Endothelial cell of umbilical vein (primary cell): ENCODE measurements at regions not wholly inside any gene's neighbourhood (a gene's known extent, or its start where the extent isn't known, plus 50 kb on each side); places are given as distances from the start of the nearest gene placed in this dataset.
A peak's percentile ranks its signal among the peaks of the same experiment; 100 is the strongest.

Experiments
- BruUV-seq: library from RNA; stranded (reverse); fragments of 400-500 nt; replicated peaks from 2 replicates; lab custom pipeline; 2021; lab: Mats Ljungman, UMichigan
- CTCF ChIA-PET: fragments of 300-600, 350-600 bp; sonication (Branson Sonifier 250); formaldehyde crosslinking; loops from one replicate; lab custom pipeline; 2021; ENCODE audit warnings: antibody characterized with exemption, inconsistent platforms; lab: Charles Lee
- POLR2A ChIA-PET: fragments of 300-600, 350-600 bp; sonication (Branson Sonifier 250); formaldehyde crosslinking; loops from one replicate; lab custom pipeline; 2021; ENCODE audit warnings: antibody characterized with exemption, inconsistent platforms; lab: Charles Lee
- DNase-seq: peaks from one replicate; pipeline ENCODE4 v3.0.0-alpha.2; 2011; ENCODE audit warnings: low read depth, low spot score
- FAIRE-seq: peaks from 2 replicates; lab custom pipeline; 2011; peaks lifted over from hg19 to GRCh38; lab: Jason Lieb, UNC
- H2AFZ ChIP-seq: 2 replicates; pipeline ENCODE4 v1.6.0; 2012; ENCODE audit warnings: low read depth, low read length, control low read depth, inconsistent platforms
- H3K27ac ChIP-seq: 2 replicates; pipeline ENCODE4 v1.5.1; 2011; ENCODE audit warnings: low read depth, mild to moderate bottlenecking, control low read depth, low read length, moderate library complexity; ENCODE audit not compliant: insufficient read depth
- H3K27me3 ChIP-seq, 2 experiments: 2 replicates each; pipeline versions ENCODE4 v1.6.0 to v1.6.1; 2011; ENCODE audit warnings: low read length in 2 of 2, mixed read lengths in 1 of 2; ENCODE audit not compliant: control insufficient read depth in 2 of 2, insufficient read depth in 2 of 2
- H3K36me3 ChIP-seq, 2 experiments: 2 replicates in 1 of 2; 3 replicates in 1 of 2; pipeline ENCODE4 v1.5.1; 2011; ENCODE audit warnings: low read length in 2 of 2, mild to moderate bottlenecking in 1 of 2, moderate library complexity in 1 of 2; ENCODE audit not compliant: control insufficient read depth in 2 of 2, insufficient read depth in 2 of 2; ENCODE audit errors: extremely low read depth in 1 of 2
- H3K4me1 ChIP-seq: 3 replicates; pipeline ENCODE4 v1.5.1; 2011; ENCODE audit warnings: mild to moderate bottlenecking, low read length; ENCODE audit not compliant: control insufficient read depth, insufficient read depth; ENCODE audit errors: extremely low read depth
- H3K4me2 ChIP-seq: 2 replicates; pipeline ENCODE4 v1.6.1; 2011; ENCODE audit warnings: low read length, control low read depth, mixed read lengths; ENCODE audit not compliant: insufficient read depth
- H3K4me3 ChIP-seq, 3 experiments: fragments of 200-600 bp in 1 of 3; sonication (generic), shearing (Covaris generic) in 1 of 3; replicated peaks in 1 of 3; 2 replicates each; pipeline ENCODE4 v1.5.1; 2011 to 2016; ENCODE audit warnings: control low read depth in 3 of 3, low read length in 3 of 3, mild to moderate bottlenecking in 2 of 3, inconsistent platforms in 1 of 3, low read depth in 1 of 3, moderate library complexity in 1 of 3; ENCODE audit not compliant: insufficient read depth in 1 of 3
- H3K79me2 ChIP-seq: 2 replicates; pipeline ENCODE4 v1.6.0; 2012; ENCODE audit warnings: low read length, inconsistent platforms; ENCODE audit not compliant: control insufficient read depth, insufficient read depth
- H3K9ac ChIP-seq: replicated peaks from 2 replicates; pipeline ENCODE3; 2011; ENCODE audit warnings: low read length, control low read depth; ENCODE audit not compliant: insufficient read depth; ENCODE audit errors: extremely low read depth
- H3K9me1 ChIP-seq: replicated peaks from 3 replicates; pipeline ENCODE4 v1.6.0; 2011; ENCODE audit warnings: mild to moderate bottlenecking, low read length; ENCODE audit not compliant: control insufficient read depth, insufficient read depth; ENCODE audit errors: extremely low read depth
- H3K9me3 ChIP-seq: replicated peaks from 2 replicates; pipeline ENCODE4 v1.5.1; 2012; ENCODE audit warnings: low read length, inconsistent platforms; ENCODE audit not compliant: control insufficient read depth, insufficient read depth
- H4K20me1 ChIP-seq: replicated peaks from 2 replicates; pipeline ENCODE3; 2011; ENCODE audit warnings: mild to moderate bottlenecking, low read length; ENCODE audit not compliant: control insufficient read depth, insufficient read depth; ENCODE audit errors: extremely low read depth
- CTCF ChIP-seq, 2 donors: IDR thresholded peaks; 1 replicate in 1 of 2; 2 replicates in 1 of 2; pipeline ENCODE4 v1.5.1; 2011; ENCODE audit warnings: low read length in 2 of 2, mild to moderate bottlenecking in 2 of 2, moderate library complexity in 2 of 2, control low read depth in 1 of 2, inconsistent platforms in 1 of 2, low read depth in 1 of 2; ENCODE audit not compliant: insufficient read depth in 1 of 2; ENCODE audit errors: extremely low read depth in 1 of 2
- EZH2 ChIP-seq: IDR thresholded peaks from 2 replicates; pipeline ENCODE4 v1.6.1; 2012; ENCODE audit warnings: borderline replicate concordance, low read depth, mild to moderate bottlenecking, moderate library complexity, low read length, inconsistent platforms; ENCODE audit not compliant: severe bottlenecking
- FOS ChIP-seq: IDR thresholded peaks from 2 replicates; pipeline ENCODE4 v1.6.1; 2011; ENCODE audit warnings: mild to moderate bottlenecking, low read length, moderate library complexity, borderline replicate concordance; ENCODE audit not compliant: insufficient read depth
- GATA2 ChIP-seq: IDR thresholded peaks from 2 replicates; pipeline ENCODE4 v1.7.0; 2011; ENCODE audit warnings: low read depth, mild to moderate bottlenecking, moderate library complexity, mixed read lengths, low read length; ENCODE audit not compliant: insufficient read length, insufficient read depth
- JUN ChIP-seq: IDR thresholded peaks from 2 replicates; pipeline ENCODE4 v1.6.1; 2011; ENCODE audit warnings: borderline replicate concordance, low read depth; ENCODE audit not compliant: insufficient read length, insufficient read depth
- MAX ChIP-seq: IDR thresholded peaks from 2 replicates; pipeline ENCODE4 v1.6.1; 2011; ENCODE audit not compliant: insufficient read depth, insufficient read length
- MYC ChIP-seq: IDR thresholded peaks from one replicate; pipeline ENCODE4 v1.6.1; 2011; ENCODE audit warnings: mild to moderate bottlenecking, low read depth, low read length
- POLR2A ChIP-seq: IDR thresholded peaks from 2 replicates; pipeline ENCODE4 v1.6.1; 2012; ENCODE audit warnings: low read depth, mild to moderate bottlenecking, control low read depth, low read length
- POLR2AphosphoS5 ChIP-seq: IDR thresholded peaks from 2 replicates; pipeline ENCODE4 v1.6.1; 2012; ENCODE audit warnings: low read depth, mild to moderate bottlenecking, control low read depth, low read length, moderate library complexity; ENCODE audit not compliant: insufficient read depth
- dilution Hi-C: fragments of 300-500 bp; cut with MboI; formaldehyde crosslinking; loops from one replicate; pipeline ENCODE4 v1.15.0; 2019; ENCODE audit warnings: low sequenced_read_pairs; ENCODE audit not compliant: extremely low pct_ligation_motif_present
- intact Hi-C: fragments of 100-400 bp; cut with micrococcal nuclease; formaldehyde crosslinking; loops from one replicate; pipeline ENCODE4 v1.10.0; 2022

GRCh38 chr13:79780240-79780639 is 299.3 kb downstream of the NDFIP2 start:
- no peak overlapping the region for H3K27ac ChIP-seq
- TF ChIP-seq MYC (no peak), MAX (no peak), POLR2AphosphoS5 (no peak), FOS (no peak)
- no peaks in the 10 kb centered on the region for H3K27me3 ChIP-seq
- no peak overlapping the region for H3K9ac ChIP-seq
- no TSS peak for BruUV-seq
- no peak overlapping the region for H2AFZ ChIP-seq
- H4K20me1 ChIP-seq, result no peaks in the 10 kb centered on the region
- FAIRE-seq (no peak), DNase-seq (no peak)
- CTCF ChIA-PET, result no interaction called here
- H3K4me1 ChIP-seq, result peaks cover 20% of the 10 kb centered on the region
- H3K4me3 ChIP-seq, result no peak overlapping the region
- H3K4me2 ChIP-seq, result no peak overlapping the region
- POLR2A ChIA-PET, result no interaction called here
- dilution Hi-C loops (no loop called here), intact Hi-C loops (no loop called here)
- no peaks in the 10 kb centered on the region for H3K79me2 ChIP-seq
- H3K9me3 ChIP-seq, result no peaks in the 10 kb centered on the region
- H3K9me1 ChIP-seq, result no peaks in the 10 kb centered on the region
- no peaks in the 10 kb centered on the region for H3K36me3 ChIP-seq

- Histone ChIP-seq H3K4me1 (peaks cover 20% of the 10 kb centered on the region), H3K79me2 (no peaks in the 10 kb centered on the region), H3K4me2 (no peak overlapping the region), H3K9me1 (no peaks in the 10 kb centered on the region), H3K27me3 (no peaks in the 10 kb centered on the region), H3K9ac (no peak overlapping the region), H3K36me3 (no peaks in the 10 kb centered on the region), H2AFZ (peak overlapping the region; percentile 22), H3K4me3 (no peak overlapping the region), H3K9me3 (no peaks in the 10 kb centered on the region), H4K20me1 (no peaks in the 10 kb centered on the region), H3K27ac (no peak overlapping the region)
- dilution Hi-C loops (no loop called here), intact Hi-C loops (loop anchor here (5.0 to 10.0 kb wide), 5 partner anchors 258 to 1238 kb away; no protein-coding TSS in a partner anchor)
- TF ChIP-seq CTCF (IDR thresholded peaks at IDR 0.05; ENCODE audit: extremely low read depth in 1 of 2, insufficient read depth in 1 of 2, low read depth in 1 of 2, low read length in 2 of 2), result no peak
- TF ChIP-seq JUN, result no peak
- TF ChIP-seq EZH2, result no peak
- no peak for TF ChIP-seq POLR2A
- TF ChIP-seq FOS, result no peak
- no peak for TF ChIP-seq MAX
- TF ChIP-seq POLR2AphosphoS5, result no peak
- TF ChIP-seq MYC, result no peak
- TF ChIP-seq GATA2, result no peak
- FAIRE-seq (no peak), DNase-seq (no peak)
- POLR2A ChIA-PET, result no interaction called here
- no TSS peak for BruUV-seq
- CTCF ChIA-PET, result interaction anchor here (2.1 kb wide), 1 partner anchor 101 kb away, joined by 5 read pairs; no protein-coding TSS in a partner anchor
These were observed 298.8 kb downstream of the NDFIP2 start for GRCh38 chr13:79779761-79780160.
